GM12873 (cell line): ENCODE measurements at regions not wholly inside any gene's neighbourhood (a gene's known extent, or its start where the extent isn't known, plus 50 kb on each side); places are given as distances from the start of the nearest gene placed in this dataset.

Source experiments
- TF ChIP-seq, protein P1 (sequence below): IDR thresholded peaks from 2 replicates; pipeline ENCODE4 v1.5.1; 2012; ENCODE audit warnings: low read depth, mild to moderate bottlenecking, moderate library complexity, low read length, control low read depth; ENCODE audit not compliant: insufficient read depth; ENCODE audit errors: missing control alignments

DNA sequence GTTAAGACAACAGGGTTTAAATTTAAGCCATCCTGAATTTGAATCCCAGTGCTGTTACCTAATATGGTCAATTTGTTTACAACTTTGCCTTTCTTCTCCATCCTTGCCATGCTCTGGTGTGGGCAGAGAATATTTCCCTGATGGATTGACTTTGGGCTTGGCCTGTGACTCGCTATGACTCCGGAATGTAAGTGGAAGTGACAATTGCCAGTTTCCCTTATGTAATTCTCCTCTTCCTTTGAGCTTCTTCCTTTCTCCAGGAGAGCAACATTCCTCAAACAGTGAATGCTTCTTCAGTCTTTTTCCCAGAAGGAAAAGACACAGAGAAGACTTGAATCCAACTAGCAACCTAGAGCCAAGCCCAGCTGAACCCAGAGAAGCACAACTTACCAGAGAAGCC lies 159.1 kb downstream of the LURAP1L start:
- TF ChIP-seq, protein P1, sequence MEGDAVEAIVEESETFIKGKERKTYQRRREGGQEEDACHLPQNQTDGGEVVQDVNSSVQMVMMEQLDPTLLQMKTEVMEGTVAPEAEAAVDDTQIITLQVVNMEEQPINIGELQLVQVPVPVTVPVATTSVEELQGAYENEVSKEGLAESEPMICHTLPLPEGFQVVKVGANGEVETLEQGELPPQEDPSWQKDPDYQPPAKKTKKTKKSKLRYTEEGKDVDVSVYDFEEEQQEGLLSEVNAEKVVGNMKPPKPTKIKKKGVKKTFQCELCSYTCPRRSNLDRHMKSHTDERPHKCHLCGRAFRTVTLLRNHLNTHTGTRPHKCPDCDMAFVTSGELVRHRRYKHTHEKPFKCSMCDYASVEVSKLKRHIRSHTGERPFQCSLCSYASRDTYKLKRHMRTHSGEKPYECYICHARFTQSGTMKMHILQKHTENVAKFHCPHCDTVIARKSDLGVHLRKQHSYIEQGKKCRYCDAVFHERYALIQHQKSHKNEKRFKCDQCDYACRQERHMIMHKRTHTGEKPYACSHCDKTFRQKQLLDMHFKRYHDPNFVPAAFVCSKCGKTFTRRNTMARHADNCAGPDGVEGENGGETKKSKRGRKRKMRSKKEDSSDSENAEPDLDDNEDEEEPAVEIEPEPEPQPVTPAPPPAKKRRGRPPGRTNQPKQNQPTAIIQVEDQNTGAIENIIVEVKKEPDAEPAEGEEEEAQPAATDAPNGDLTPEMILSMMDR, result no peak

GRCh38 chr9:12934545-12935272 lies 159.9 kb downstream of the LURAP1L start:
- TF ChIP-seq, protein P1, result no peak

GRCh38 chr9:12935714-12936113 lies 160.9 kb downstream of the LURAP1L start:
- TF ChIP-seq, protein P1, result no peak

GRCh38 chr9:12954441-12954840 lies 179.6 kb downstream of the LURAP1L start:
- TF ChIP-seq, protein P1, result no peak

GRCh38 chr9:12955510-12956163 lies 180.8 kb downstream of the LURAP1L start:
- TF ChIP-seq, protein P1, result no peak

DNA sequence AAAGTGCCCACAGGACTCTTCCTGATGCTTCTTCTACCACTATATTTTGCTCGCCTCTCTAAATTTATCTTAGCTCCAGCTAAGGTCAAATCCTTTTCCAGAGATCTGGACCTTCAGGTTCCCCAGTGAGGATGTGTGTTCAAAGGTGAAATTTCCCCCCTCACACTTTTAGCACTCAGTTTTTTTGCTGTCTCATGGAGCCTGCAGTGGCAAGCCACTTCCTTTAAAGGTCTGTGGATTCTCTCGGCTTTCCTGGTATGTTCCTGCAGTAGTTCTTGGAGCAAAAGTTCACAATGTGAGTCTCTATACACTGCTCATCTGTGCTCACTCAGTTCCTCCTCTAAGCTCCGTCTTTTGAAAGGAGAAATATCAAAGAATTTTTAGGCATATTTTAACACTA lies 181.4 kb downstream of the LURAP1L start:
- TF ChIP-seq, protein P1, result no peak

DNA sequence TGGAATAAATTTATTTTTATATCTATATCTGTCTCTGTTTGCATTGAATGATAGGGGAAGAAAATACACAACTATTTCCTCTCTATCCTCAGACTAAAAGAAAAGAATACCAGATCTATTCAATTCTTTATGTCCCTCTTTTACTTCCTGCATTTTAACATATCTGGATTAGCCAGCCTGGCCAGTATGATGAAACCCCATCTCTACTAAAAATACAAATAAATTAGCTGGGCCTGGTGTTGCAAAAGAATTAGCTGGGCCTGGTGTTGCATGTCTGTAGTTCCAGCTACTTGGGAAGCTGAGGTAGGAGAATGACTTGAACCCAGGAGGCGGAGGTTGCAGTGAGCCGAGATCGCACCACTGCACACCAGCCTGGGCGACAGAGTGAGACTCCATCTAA lies 182.0 kb downstream of the LURAP1L start:
- TF ChIP-seq, protein P1, result no peak
